ENCODE measurements at regions not wholly inside any gene's neighbourhood (a gene's known extent, or its start where the extent isn't known, plus 50 kb on each side); places are given as distances from the start of the nearest gene placed in this dataset.

GRCh38 chrX:151084454-151084853, 91.9 kb upstream of the GPR50 start:
- no peak for TF ChIP-seq CTCF (conservative IDR thresholded peaks at IDR 0.05; ENCODE audit: low read length)
- no peak for TF ChIP-seq EZH2phosphoT487 (IDR thresholded peaks at IDR 0.05; ENCODE audit: borderline replicate concordance)

All from Loucy (cell line).